GM13976 (cell line): ENCODE measurements at regions not wholly inside any gene's neighbourhood (a gene's known extent, or its start where the extent isn't known, plus 50 kb on each side); places are given as distances from the start of the nearest gene placed in this dataset.

Experiments used
- DNase-seq: peaks from one replicate; pipeline ENCODE4 v3.0.0; 2012; ENCODE audit warnings: low spot score
- in situ Hi-C: fragments of 300-500 bp; cut with MboI; formaldehyde crosslinking; loops from one replicate; pipeline ENCODE4 v1.12.0; 2022; ENCODE audit warnings: low sequenced_read_pairs, mixed read lengths, inconsistent platforms; ENCODE audit not compliant: unreplicated experiment
- TF ChIP-seq, protein P1 (sequence below): IDR thresholded peaks from 2 replicates; pipeline ENCODE4 v1.5.1; 2012; ENCODE audit warnings: borderline replicate concordance, mild to moderate bottlenecking; ENCODE audit not compliant: insufficient read depth; ENCODE audit errors: extremely low read depth, missing control alignments, control extremely low read depth

DNA sequence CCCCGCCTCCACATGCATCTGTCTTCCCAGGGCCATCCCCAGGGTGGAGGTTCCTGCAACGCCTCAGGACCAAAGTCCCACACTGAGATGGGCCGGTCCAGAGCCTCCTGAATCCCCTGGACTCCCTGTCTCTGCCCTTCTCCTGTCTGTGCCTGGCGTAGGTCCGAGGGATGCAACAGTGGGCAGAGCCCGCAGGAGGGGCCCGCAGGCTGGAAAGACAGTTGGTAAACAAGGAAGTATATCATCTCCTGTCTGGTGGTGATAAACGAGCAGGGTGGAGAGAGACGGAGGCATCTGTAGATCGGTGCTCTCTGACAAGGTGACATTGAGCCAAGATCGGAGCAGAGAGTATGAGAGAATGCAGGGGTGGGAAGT lies 72.6 kb upstream of the RAB6C start:
- TF ChIP-seq, protein P1, sequence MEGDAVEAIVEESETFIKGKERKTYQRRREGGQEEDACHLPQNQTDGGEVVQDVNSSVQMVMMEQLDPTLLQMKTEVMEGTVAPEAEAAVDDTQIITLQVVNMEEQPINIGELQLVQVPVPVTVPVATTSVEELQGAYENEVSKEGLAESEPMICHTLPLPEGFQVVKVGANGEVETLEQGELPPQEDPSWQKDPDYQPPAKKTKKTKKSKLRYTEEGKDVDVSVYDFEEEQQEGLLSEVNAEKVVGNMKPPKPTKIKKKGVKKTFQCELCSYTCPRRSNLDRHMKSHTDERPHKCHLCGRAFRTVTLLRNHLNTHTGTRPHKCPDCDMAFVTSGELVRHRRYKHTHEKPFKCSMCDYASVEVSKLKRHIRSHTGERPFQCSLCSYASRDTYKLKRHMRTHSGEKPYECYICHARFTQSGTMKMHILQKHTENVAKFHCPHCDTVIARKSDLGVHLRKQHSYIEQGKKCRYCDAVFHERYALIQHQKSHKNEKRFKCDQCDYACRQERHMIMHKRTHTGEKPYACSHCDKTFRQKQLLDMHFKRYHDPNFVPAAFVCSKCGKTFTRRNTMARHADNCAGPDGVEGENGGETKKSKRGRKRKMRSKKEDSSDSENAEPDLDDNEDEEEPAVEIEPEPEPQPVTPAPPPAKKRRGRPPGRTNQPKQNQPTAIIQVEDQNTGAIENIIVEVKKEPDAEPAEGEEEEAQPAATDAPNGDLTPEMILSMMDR: no peak
- in situ Hi-C loops: no loop called here
- DNase-seq: no peak

DNA sequence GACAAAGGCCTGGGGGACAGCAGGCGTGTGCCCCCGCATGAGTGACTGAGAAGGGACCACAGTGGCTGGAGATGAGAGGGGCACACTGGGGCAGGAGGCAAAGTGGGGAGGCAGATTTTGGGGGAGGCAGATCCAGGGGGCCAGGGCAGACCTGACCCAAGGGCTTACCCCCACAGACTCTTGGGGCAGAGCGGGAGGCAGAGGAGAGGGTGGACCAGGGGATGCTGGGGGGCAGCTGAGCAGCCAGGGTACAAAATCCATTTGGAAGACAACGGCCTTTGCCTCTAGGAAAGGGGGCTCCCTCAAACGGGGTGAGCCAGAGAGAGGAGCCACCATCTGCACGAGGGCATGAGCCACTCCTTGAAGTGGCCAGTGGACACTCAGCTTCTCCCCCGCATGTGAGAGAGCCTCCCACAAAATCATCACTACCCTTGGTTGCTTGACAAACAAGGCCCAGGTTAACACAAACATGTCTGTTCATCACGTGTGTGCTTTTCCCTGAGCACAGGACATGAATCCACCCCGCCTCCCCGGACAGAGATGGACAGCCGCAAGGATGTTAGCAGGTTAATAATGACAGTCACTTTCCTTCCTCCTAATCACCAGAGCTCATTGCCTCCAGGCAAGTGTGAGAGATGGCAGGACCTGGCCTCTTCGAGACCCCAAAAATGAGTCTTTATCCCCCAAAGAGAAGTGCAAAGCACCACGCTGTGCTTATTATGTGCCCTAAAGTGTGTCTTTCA lies 72.0 kb upstream of the RAB6C start:
- DNase-seq: no peak
- in situ Hi-C loops: no loop called here
- TF ChIP-seq, protein P1: no peak

DNA sequence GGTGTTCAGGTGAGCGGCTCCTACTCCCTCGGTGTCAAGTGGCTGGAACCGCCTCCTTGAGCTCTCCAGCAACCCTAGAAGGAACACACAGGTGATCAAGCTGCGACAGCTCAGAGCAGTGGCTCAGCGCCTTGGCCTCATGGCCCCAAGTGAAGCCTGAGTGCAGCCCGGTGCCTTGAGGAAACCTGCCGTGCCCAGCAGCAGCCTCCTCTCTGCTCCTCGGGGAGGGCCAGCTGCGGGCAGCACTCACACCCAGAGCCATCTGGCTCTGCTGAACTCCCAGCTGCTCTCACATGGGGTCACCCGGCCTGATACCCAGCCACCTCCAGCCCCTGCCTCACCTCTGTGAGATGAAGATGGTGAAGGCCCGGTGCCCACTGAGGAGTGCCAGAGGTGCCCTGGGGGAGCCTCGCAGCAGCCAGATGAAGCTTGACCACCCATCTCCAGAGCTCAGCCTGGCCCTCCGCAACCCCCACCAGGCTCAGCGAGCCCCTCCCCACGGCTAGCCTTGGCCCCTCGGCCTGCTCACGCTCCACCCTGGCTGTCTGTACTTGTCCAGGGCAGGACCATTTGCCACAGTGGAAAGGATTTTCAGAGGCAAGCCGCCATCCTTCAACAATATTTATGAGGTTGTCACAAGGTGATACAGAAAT lies 70.6 kb upstream of the RAB6C start:
- DNase-seq: no peak
- in situ Hi-C loops: no loop called here
- TF ChIP-seq, protein P1: no peak

DNA sequence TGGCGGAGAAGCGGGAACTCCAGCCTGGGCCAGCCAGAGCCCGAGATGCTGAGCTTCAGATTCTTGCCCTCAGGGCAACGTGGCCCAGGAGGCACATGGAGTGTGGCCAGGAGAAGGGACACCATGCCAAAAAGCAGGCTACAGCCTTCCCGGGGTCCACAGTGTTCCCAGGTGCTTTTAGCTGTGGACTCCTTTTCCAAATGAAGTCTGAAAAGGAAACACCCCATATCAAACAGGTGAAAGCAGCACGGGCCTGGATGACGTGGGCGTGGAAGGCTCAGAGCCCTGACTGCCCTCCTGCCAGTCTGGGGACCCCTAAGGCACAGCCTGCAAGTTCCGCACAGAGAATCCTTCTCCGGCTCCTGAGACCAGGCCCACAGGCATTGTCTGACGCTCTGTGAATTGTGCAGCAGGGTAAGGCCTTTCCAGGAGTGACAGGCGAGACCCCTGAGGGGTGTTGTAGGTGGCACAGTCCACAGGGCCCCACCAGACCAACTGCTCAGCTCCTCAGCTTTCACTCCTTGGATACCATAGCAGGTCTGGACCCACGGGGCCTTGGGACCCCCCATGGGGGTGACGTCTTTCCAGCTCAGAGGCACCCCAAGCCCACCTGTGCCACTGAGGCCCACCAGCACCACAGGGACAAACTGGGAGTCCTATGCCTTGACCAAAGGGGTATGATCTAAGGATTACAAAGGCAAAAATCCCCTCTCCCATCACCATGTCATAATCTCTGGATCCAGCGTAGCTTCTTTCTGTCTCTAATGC lies 69.6 kb upstream of the RAB6C start:
- TF ChIP-seq, protein P1: no peak
- in situ Hi-C loops: no loop called here
- DNase-seq: no peak

DNA sequence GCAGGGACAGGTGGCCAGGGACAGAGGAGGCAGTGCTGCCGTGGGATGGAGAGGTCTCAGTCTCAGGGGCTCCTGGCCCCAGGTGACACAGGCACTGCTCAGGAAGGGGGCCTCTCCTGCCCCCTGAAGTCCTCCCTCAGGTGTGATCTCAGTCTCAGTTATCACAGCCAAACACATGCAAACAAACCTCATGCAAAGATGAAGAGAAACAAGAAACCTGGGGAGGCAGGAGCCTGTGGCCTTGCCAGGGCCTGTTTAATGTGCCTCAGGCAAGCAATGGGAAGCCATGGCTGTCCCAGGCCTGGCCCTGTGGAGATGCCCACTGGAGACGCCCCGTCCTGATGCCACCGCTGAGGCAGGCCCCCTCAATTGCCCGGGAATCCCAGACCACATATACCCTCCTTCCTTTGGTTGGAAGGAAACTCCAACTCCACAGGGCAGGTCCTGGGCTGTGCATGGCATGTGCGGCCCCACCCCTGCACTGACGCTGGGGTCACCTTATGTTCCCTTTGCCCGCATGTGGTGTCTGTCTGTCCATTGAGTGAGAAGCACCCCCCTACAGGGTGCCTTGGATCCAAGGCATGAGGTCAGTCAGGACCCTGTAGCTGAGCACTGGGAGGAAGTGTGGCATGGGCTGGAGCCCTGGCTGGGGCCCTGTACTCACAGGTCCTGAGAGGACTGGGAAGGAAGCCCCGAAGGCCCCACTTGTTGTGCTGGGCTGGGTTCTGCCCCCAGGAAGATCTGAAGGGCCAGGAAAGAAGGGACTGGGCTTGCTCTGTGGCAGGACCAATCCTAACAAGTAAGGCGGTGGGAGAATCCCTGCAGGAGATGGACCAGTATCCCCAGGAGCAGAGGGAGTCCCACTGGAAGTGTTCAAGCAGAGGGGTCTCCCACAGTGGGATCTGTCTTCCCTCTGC lies 68.8 kb upstream of the RAB6C start:
- DNase-seq: no peak
- in situ Hi-C loops: no loop called here
- TF ChIP-seq, protein P1: no peak
